GM23248 (cell line): ENCODE measurements at regions not wholly inside any gene's neighbourhood (a gene's known extent, or its start where the extent isn't known, plus 50 kb on each side); places are given as distances from the start of the nearest gene placed in this dataset.

ENCODE experiments used
- EZH2 ChIP-seq: fragments of 200-600 bp; sonication (generic); IDR thresholded peaks from 2 replicates; pipeline ENCODE4 v1.6.1; 2018; ENCODE audit warnings: antibody characterized with exemption, mild to moderate bottlenecking; ENCODE audit not compliant: insufficient read depth, poor library complexity, severe bottlenecking
- EZH2phosphoT487 ChIP-seq: fragments of 200-600 bp; sonication (generic); IDR thresholded peaks from 2 replicates; pipeline ENCODE4 v1.6.1; 2018; ENCODE audit warnings: antibody characterized with exemption, moderate library complexity, mild to moderate bottlenecking, low read depth; ENCODE audit not compliant: insufficient read depth

DNA sequence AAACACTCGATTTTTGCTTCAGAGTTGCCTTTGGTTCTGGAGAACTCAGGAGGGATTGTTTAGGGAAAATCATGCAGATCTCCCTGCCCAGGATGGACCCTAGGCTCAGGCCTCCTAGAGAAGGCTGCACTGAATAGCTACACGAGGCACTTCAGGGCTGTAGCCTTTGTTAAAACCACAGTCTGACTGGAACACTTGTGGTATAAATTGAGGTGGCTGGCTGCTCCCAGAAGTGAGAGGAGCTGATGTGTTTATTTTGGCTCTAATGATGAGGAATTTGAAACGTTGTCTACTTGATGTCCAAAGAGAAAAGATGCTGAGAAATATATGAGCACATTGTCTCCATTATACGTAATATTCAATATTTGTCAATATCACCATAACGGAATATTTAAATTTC lies 762.1 kb upstream of the ARGLU1 start:
- no peak for TF ChIP-seq EZH2
- no peak for TF ChIP-seq EZH2phosphoT487
